ENCODE measurements at regions not wholly inside any gene's neighbourhood (a gene's known extent, or its start where the extent isn't known, plus 50 kb on each side); places are given as distances from the start of the nearest gene placed in this dataset.
A peak's percentile ranks its signal among the peaks of the same experiment; 100 is the strongest.
"Not testable (repeated sequence)": the region's sequence is repeated elsewhere in the genome, so short reads cannot be mapped to it uniquely, and the experiment has no call there.

GRCh38 chr6:12507636-12508035, 208.9 kb upstream of the PHACTR1 start:
- DNase-seq (ENCODE audit: low read depth): no peak

- DNase-seq (ENCODE audit: low read depth): no peak
Measured at GRCh38 chr6:12508553-12508952, 208.0 kb upstream of the PHACTR1 start.

- DNase-seq (ENCODE audit: low read depth): no peak
Measured at GRCh38 chr6:12509060-12509459, 207.5 kb upstream of the PHACTR1 start.

GRCh38 chr6:12516070-12516469, 200.5 kb upstream of the PHACTR1 start:
- no peak for DNase-seq (ENCODE audit: low read depth)

- peak; percentile 1 for DNase-seq (ENCODE audit: low read depth)
Measured at GRCh38 chr6:12522347-12522746, 194.2 kb upstream of the PHACTR1 start.

GRCh38 chr6:12523726-12524125, 192.8 kb upstream of the PHACTR1 start:
- no peak for DNase-seq (ENCODE audit: low read depth)

GRCh38 chr6:12525276-12525675, 191.3 kb upstream of the PHACTR1 start:
- no peak for DNase-seq (ENCODE audit: low read depth)

- DNase-seq (ENCODE audit: low read depth): peak; percentile 14
Measured at GRCh38 chr6:12527339-12527738, 189.2 kb upstream of the PHACTR1 start.

- no peak for DNase-seq (ENCODE audit: low read depth)
Measured at GRCh38 chr6:12528136-12528535, 188.4 kb upstream of the PHACTR1 start.

GRCh38 chr6:12528581-12529363, 187.8 kb upstream of the PHACTR1 start:
- DNase-seq (ENCODE audit: low read depth): no peak

- DNase-seq (ENCODE audit: low read depth): no peak
Measured at GRCh38 chr6:12529364-12530019, 187.1 kb upstream of the PHACTR1 start.

- DNase-seq (ENCODE audit: low read depth): no peak
Measured at GRCh38 chr6:12530345-12530744, 186.2 kb upstream of the PHACTR1 start.

- no peak for DNase-seq (ENCODE audit: low read depth)
Measured at GRCh38 chr6:12533586-12533985, 183.0 kb upstream of the PHACTR1 start.

GRCh38 chr6:12534069-12534853, 182.3 kb upstream of the PHACTR1 start:
- DNase-seq (ENCODE audit: low read depth): no peak

- DNase-seq (ENCODE audit: low read depth): no peak
Measured at GRCh38 chr6:12535586-12536314, 180.8 kb upstream of the PHACTR1 start.

- no peak for DNase-seq (ENCODE audit: low read depth)
Measured at GRCh38 chr6:12536416-12536815, 180.2 kb upstream of the PHACTR1 start.

GRCh38 chr6:12537389-12537788, 179.2 kb upstream of the PHACTR1 start:
- no peak for DNase-seq (ENCODE audit: low read depth)

GRCh38 chr6:12538881-12539357, 177.6 kb upstream of the PHACTR1 start:
- DNase-seq (ENCODE audit: low read depth): no peak

GRCh38 chr6:12542319-12543115, 174.1 kb upstream of the PHACTR1 start:
- DNase-seq (ENCODE audit: low read depth): not testable (repeated sequence)

GRCh38 chr6:12543953-12544352, 172.6 kb upstream of the PHACTR1 start:
- no peak for DNase-seq (ENCODE audit: low read depth)
